Hematopoietic multipotent progenitor cell treated with erythropoietin and hydrocortisone succinate and interleukin-3 and kit ligand, for 15 days (in vitro differentiated cells): ENCODE measurements at regions not wholly inside any gene's neighbourhood (a gene's known extent, or its start where the extent isn't known, plus 50 kb on each side); places are given as distances from the start of the nearest gene placed in this dataset.
A peak's percentile ranks its signal among the peaks of the same experiment; 100 is the strongest.
"Not testable (repeated sequence)": the region's sequence is repeated elsewhere in the genome, so short reads cannot be mapped to it uniquely, and the experiment has no call there.

Experiments used
- DNase-seq: peaks from one replicate; pipeline ENCODE4 v3.0.0-alpha.2; 2015; ENCODE audit warnings: low spot score

DNA sequence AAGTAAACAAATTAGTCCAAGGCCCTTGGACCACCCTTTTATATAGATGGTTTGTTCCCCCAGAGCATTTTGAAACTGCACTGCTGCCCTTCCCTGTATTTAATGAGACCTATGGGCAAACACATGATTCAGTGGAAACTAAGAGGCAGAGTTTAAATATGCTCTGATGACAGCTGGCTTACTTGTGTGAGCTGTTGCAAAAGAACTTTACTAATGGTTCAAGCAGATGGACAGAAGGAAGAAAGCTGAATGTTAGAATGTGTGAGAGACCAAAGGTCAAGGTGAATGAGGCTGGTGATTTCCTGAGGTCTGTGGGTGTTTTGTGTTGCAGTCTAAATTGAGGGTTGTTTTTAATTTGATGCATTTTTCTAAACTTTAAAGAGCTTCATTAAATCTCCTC is 123.0 kb upstream of the CEP162 start:
- DNase-seq, result no peak

DNA sequence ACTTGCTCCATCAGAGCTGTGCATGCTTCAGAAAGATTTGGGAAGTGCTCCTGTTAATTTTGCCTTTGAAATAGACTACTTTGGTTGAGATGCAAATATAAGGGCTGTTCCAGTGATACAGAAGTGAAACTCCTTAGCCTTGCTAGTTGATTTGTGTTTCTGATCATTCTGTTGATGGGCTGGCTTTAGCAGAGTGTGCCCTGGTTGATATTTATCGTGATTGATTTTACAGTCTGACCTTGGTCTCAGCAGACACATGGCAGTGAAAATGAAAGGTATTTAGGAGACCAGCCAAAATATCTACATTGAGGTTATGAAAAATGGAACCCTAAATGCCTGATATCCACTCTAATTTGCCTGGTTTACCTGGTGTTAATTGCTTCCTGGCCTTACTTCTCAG is 122.1 kb upstream of the CEP162 start:
- no peak for DNase-seq

GRCh38 chr6:84348801-84349200 is 121.4 kb upstream of the CEP162 start:
- no peak for DNase-seq

GRCh38 chr6:84346372-84346771 is 118.9 kb upstream of the CEP162 start:
- DNase-seq, result no peak

DNA sequence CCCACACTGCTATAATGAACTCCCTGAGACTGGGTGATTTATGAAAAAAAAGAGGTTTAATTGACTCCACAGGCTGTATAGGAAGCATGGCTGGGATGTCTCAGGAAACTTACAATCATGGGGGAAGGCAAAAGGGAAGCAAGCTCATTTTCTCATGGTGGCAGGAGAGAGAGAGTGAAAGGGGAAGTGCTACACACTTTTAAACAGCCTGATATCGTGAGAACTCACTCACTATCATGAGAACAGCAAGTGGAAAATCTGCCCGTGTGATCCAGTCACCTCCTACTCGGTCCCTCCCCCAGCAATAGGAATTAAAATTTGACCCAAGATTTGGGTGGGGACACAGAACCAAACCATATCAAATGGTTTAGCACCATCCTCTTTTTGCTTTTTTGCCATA is 116.6 kb upstream of the CEP162 start:
- DNase-seq, result no peak

DNA sequence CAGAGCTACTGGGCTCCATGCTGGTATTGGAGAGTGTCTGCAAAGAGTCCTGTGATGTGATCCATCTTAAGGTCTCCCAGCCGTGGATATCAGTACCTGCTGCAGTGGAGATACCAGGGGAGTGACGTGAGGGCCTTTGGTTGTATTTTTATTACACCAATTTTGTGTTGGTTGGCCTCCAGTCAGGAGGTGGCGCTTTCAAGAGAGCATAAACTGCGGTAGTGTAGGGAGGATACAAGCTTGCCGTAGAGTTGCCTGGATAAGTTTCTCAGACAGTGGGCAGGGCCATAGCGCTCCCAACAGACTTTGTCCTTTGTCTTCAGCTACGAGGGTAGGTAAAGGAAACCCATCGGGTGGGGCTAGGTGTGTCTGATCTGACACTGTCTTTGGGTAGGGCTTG is 113.0 kb upstream of the CEP162 start:
- DNase-seq, result no peak

- no peak for DNase-seq
Observed at GRCh38 chr6:84333842-84334241, 106.4 kb upstream of the CEP162 start.

DNA sequence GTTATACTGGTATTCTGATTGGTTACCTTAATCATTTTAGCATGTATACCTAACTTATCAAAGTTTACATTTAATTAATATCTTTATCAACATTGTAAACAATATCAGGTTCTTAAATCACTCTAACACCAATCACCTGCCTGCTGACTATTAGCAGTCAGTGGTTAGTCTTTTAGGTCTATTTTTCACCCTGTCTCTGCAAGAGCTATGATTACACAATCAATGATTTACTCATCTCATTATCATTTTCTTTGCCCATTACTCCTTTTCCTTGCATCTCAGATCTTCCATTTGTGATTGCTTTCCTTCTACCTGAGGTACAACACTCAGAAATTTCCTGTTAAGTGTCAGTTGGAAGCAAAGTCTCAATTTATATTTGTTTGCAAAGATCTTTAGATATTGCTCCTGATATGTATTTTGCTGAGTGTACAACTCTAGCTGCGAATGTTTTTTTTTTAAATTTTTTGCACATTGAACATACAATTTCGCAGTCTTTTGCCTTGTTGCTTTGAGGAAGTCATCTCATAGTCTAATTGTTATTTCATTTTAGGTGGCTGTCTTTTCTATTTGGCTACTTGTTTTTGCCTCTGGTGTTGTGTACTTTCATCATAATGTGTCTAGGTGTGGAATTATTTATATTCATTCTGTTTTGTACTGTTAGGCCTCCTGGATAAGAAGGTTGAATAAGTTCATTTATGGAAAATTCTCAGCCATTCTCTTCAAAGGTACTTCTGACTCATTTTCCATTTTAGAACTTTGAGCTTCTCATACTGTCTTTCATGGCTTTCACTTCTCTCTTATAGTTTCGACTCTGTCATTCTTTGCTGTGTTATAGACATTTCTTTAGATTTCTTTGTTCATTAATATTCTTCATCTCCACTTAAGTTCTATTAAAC is 104.9 kb upstream of the CEP162 start:
- DNase-seq, result no peak

DNA sequence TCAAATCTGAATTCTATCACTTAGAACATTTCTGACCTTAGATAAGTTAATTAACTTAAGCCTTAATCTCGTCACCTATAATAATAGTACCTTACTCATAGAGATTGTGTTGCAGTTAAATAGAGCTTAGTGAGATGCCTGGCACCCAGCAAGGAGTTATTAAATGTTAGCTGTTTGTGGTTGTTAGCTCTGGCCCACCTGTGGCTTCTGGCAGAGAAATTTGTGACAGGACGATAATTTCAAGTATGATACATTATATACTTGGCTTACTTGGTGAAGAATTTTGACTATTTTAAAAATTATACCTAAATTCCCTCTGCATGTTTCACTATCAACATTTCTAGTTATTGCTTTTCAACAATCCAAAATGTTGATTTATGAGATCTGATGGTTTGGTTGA is 102.9 kb upstream of the CEP162 start:
- DNase-seq, result no peak

GRCh38 chr6:84329516-84329915 is 102.1 kb upstream of the CEP162 start:
- no peak for DNase-seq

- DNase-seq, result no peak
Observed at GRCh38 chr6:84329077-84329476, 101.6 kb upstream of the CEP162 start.

DNA sequence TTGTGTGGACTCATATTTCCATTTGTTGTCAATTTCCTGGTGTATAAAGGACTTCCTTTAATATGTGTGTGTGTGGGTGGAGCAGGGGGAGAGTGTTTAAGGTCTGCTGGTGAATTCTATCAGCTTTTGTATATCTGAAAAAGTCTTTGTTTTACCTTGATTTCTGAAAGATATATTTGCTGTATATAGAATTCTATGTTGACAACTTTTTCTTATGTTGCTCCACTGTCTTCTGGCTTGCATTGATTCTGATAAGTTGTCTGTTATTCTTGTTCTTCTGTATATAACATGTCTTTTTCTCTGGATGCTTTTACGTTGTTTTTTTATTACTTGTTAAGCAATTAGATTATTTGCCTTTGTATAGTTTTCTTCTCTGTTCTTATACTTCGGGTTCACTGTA is 90.0 kb upstream of the CEP162 start:
- no peak for DNase-seq

GRCh38 chr6:84314377-84314898 is 87.0 kb upstream of the CEP162 start:
- DNase-seq, result no peak

GRCh38 chr6:84309336-84309735 is 81.9 kb upstream of the CEP162 start:
- DNase-seq, result no peak

GRCh38 chr6:84304881-84305280 is 77.4 kb upstream of the CEP162 start:
- DNase-seq, result no peak

- DNase-seq, result not testable (repeated sequence)
Observed at GRCh38 chr6:84291033-84291432, 63.6 kb upstream of the CEP162 start.

GRCh38 chr6:84284428-84285049 is 57.1 kb upstream of the CEP162 start:
- peak; percentile 14 for DNase-seq

DNA sequence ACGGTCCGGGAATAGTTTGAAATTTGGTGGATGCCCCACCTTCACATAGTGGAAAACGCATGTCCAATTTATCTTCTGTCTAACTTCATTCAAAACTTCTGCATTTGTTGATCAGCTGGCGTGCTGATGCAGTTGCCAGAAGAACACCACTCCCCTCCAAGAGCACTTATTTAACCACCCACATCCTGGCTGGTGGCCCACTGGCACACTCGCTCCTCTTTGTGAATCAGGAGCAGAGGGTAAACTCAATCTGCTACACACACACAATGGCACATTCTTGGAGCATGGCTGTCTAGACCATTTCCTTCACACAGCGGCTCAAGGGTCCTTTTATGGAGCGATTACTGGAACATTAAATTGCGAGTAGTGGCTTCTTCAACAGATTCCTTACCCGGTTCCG is 55.1 kb upstream of the CEP162 start:
- peak; percentile 27 for DNase-seq

DNA sequence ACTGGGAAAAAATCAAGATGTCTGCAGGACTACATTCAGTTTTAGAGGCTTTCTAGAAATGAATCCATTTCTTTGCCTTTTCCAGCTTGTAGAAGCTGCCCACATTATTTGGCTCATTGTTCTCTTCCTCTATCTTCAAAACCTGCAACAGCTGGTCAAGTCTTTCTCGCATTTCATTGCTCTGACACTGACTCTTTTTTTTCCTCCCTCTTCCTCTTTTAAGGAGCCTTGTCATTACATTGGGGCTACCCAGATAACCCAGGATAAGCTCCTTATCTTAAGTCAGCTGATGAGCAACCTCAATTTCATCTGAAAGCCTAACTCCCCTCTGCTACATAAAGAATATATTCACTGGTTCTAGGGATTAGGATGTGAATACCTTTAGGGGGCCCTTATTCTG is 53.2 kb upstream of the CEP162 start:
- no peak for DNase-seq

- DNase-seq, result no peak
Observed at GRCh38 chr6:84280030-84280429, 52.6 kb upstream of the CEP162 start.

- DNase-seq, result no peak
Observed at GRCh38 chr6:84278321-84278998, 51.0 kb upstream of the CEP162 start.
